ENCODE measurements at regions not wholly inside any gene's neighbourhood (a gene's known extent, or its start where the extent isn't known, plus 50 kb on each side); places are given as distances from the start of the nearest gene placed in this dataset.

- TF ChIP-seq ZBTB11 (CRISPR knock-in tag; IDR thresholded peaks at IDR 0.05): no peak
- TF ChIP-seq LARP7 (IDR thresholded peaks at IDR 0.05): no peak
- no peak for TF ChIP-seq SKIL (IDR thresholded peaks at IDR 0.05; ENCODE audit: low read depth, poor library complexity, severe bottlenecking)
- TF ChIP-seq SMARCA5 (IDR thresholded peaks at IDR 0.05): no peak
- TF ChIP-seq CBFB (IDR thresholded peaks at IDR 0.05; ENCODE audit: low read depth): no peak
- TF ChIP-seq IRF5 (IDR thresholded peaks at IDR 0.05; ENCODE audit: borderline replicate concordance): no peak
- TF ChIP-seq HDGF (IDR thresholded peaks at IDR 0.05): no peak
- TF ChIP-seq PAX5 (IDR thresholded peaks at IDR 0.05; ENCODE audit: borderline replicate concordance, low read depth, low read length): no peak
- TF ChIP-seq SIN3A (IDR thresholded peaks at IDR 0.05; ENCODE audit: low read depth, low read length): no peak
- TF ChIP-seq POLR2AphosphoS2 (IDR thresholded peaks at IDR 0.05; ENCODE audit: low read depth, low read length): no peak
- TF ChIP-seq NFXL1 (IDR thresholded peaks at IDR 0.05; ENCODE audit: borderline replicate concordance): no peak
These were observed 177.0 kb upstream of the ZBTB20 start (continued) for GRCh38 chr3:115324056-115324455.
